ENCODE measurements at regions not wholly inside any gene's neighbourhood (a gene's known extent, or its start where the extent isn't known, plus 50 kb on each side); places are given as distances from the start of the nearest gene placed in this dataset.
A peak's percentile ranks its signal among the peaks of the same experiment; 100 is the strongest.

DNA sequence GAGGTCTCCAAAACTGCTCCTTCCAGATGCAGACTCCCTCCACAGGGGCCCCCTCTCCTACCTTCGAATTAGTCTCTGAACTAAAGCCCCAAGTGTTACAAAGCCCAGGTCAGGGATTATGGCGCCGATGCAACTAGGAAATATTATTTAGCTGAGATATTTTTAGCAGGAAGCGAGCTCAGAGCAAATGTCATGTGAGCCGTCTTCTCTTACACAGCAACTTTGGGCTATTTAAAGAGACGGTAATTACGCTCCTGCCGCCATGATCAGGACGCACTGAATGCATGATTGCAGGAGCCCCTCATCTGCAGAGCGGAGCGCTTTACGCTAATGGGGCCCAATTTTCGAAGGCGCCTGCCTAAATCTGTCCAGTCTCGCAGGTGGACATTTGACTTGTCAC, 55.3 kb upstream of the TARDBP start:
- H3K4me3 Mint-ChIP-seq: no peak overlapping the region
- no peak overlapping the region for H3K27ac Mint-ChIP-seq
- no peaks in the 10 kb centered on the region for H3K9me3 Mint-ChIP-seq
- H3K27me3 Mint-ChIP-seq (ENCODE audit: low read depth): peaks cover 8% of the 10 kb centered on the region
- H3K4me1 Mint-ChIP-seq (ENCODE audit: low read depth): no peaks in the 10 kb centered on the region
- H3K36me3 Mint-ChIP-seq (ENCODE audit: low read depth): no peaks in the 10 kb centered on the region
- no peak for DNase-seq (ENCODE audit: low spot score)

- H3K4me3 Mint-ChIP-seq: no peak overlapping the region
- no peaks in the 10 kb centered on the region for H3K9me3 Mint-ChIP-seq
- no peaks in the 10 kb centered on the region for H3K4me1 Mint-ChIP-seq (ENCODE audit: low read depth)
- H3K27me3 Mint-ChIP-seq (ENCODE audit: low read depth): peaks cover 10% of the 10 kb centered on the region
- H3K36me3 Mint-ChIP-seq (ENCODE audit: low read depth): no peaks in the 10 kb centered on the region
- no peak overlapping the region for H3K27ac Mint-ChIP-seq
- DNase-seq (ENCODE audit: low spot score): no peak
These were observed 53.8 kb upstream of the TARDBP start for GRCh38 chr1:10958614-10959013.

DNA sequence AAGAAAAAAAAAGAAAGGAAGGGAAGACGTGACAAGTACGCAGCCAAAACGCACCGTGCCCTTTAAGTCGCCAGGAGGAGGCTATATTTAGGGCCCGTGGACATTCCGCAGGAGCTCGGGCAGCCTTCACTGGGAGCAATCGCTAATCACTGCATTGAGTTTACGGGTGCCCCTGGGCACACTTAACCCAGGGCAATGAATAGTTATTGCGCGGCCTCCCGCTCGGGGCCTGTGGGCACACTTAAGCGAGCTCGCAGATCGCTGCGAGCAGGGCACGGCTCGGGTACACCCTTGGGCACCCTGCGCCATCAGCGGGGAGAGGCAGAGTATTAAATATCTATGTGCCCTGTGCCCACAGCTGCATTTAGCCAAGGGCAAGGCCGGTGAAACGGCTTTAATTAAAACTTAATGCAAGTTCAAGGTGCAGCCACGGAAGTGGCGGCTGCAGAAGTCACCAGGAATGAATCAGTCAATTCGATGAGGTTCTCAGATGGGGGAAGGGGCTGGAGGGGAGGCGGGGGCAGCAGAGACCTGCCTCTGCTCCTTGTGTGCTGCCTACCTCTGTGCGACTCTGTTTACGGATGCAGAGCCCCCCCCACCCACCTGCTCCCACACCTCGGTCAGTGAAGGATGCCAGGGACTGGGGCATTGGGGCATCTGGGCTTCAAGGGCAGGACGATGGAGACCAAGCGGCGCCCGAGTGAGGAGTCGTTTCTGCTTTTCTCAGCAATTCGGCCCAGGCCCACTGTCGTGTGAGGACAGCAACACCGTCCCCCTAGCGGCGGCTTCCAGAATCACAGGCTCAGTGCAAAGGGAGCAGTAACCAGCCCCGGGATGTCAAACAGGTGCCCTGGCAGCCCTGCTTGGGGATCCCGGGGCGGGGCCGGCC, 51.8 kb upstream of the TARDBP start:
- Mint-ChIP-seq H3K27ac (no peak overlapping the region), H3K36me3 (ENCODE audit: low read depth) (no peaks in the 10 kb centered on the region), H3K9me3 (no peaks in the 10 kb centered on the region), H3K27me3 (ENCODE audit: low read depth) (peaks cover 22% of the 10 kb centered on the region), H3K4me3 (no peak overlapping the region), H3K4me1 (ENCODE audit: low read depth) (peaks cover 8% of the 10 kb centered on the region)
- DNase-seq (ENCODE audit: low spot score): peak; percentile 70

- DNase-seq (ENCODE audit: low spot score): no peak
- no peaks in the 10 kb centered on the region for H3K9me3 Mint-ChIP-seq
- no peaks in the 10 kb centered on the region for H3K36me3 Mint-ChIP-seq (ENCODE audit: low read depth)
- no peak overlapping the region for H3K27ac Mint-ChIP-seq
- H3K4me3 Mint-ChIP-seq: no peak overlapping the region
- H3K27me3 Mint-ChIP-seq (ENCODE audit: low read depth): peaks cover 22% of the 10 kb centered on the region
- peaks cover 12% of the 10 kb centered on the region for H3K4me1 Mint-ChIP-seq (ENCODE audit: low read depth)
These were observed 51.1 kb upstream of the TARDBP start for GRCh38 chr1:10961300-10961833.

GRCh38 chr1:10962483-10962882, 50.0 kb upstream of the TARDBP start:
- Mint-ChIP-seq H3K9me3 (no peaks in the 10 kb centered on the region), H3K4me3 (no peak overlapping the region), H3K27me3 (ENCODE audit: low read depth) (peaks cover 29% of the 10 kb centered on the region), H3K4me1 (ENCODE audit: low read depth) (peaks cover 12% of the 10 kb centered on the region), H3K36me3 (ENCODE audit: low read depth) (no peaks in the 10 kb centered on the region), H3K27ac (no peak overlapping the region)
- DNase-seq (ENCODE audit: low spot score): no peak
